BE2C (cell line): ENCODE measurements at regions not wholly inside any gene's neighbourhood (a gene's known extent, or its start where the extent isn't known, plus 50 kb on each side); places are given as distances from the start of the nearest gene placed in this dataset.

Experiments
- DNase-seq: peaks from one replicate; pipeline ENCODE4 v3.0.0-alpha.2; 2020
- H3K27me3 ChIP-seq: fragments of 250-450 bp; sonication (Bioruptor Pico); 2 replicates; pipeline ENCODE4 v1.5.1; 2020; ENCODE audit warnings: mild to moderate bottlenecking
- H3K36me3 ChIP-seq: fragments of 250-450 bp; sonication (Bioruptor Pico); 2 replicates; pipeline ENCODE4 v1.5.1; 2020; ENCODE audit warnings: mild to moderate bottlenecking
- H3K4me1 ChIP-seq: fragments of 250-450 bp; sonication (Bioruptor Pico); 2 replicates; pipeline ENCODE4 v1.5.1; 2020
- H3K4me3 ChIP-seq: 2 replicates; pipeline ENCODE4 v1.5.1; 2011; ENCODE audit warnings: low read depth, low read length
- H3K9me3 ChIP-seq: fragments of 250-450 bp; sonication (Bioruptor Pico); 2 replicates; pipeline ENCODE4 v1.5.1; 2020
- TF ChIP-seq, protein P1 (sequence below): IDR thresholded peaks from 2 replicates; pipeline ENCODE4 v1.5.1; 2012; ENCODE audit warnings: mild to moderate bottlenecking, low read depth, low read length

DNA sequence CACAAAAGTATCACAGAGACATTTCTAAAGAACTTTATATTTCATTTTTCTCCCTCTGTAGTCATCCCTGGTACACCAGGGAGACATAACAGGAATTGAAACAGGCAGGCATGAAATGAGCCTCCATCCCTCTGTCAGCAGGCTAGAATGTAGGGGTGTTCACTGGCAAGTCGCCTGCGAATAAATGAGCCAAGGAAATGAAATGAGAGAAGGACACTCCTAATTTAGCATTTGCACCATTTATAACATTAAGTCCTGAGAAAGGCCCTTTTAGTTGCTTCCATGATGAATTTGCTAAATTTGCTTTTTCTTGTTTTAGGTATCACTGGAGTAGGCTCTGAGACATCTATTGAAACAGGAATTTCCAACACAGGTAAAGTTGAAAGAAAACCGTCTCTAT is 192.4 kb upstream of the CNTN1 start:
- Histone ChIP-seq H3K36me3 (no peaks in the 10 kb centered on the region), H3K4me1 (no peaks in the 10 kb centered on the region), H3K9me3 (no peaks in the 10 kb centered on the region), H3K27me3 (no peaks in the 10 kb centered on the region), H3K4me3 (no peak overlapping the region)
- TF ChIP-seq, protein P1, sequence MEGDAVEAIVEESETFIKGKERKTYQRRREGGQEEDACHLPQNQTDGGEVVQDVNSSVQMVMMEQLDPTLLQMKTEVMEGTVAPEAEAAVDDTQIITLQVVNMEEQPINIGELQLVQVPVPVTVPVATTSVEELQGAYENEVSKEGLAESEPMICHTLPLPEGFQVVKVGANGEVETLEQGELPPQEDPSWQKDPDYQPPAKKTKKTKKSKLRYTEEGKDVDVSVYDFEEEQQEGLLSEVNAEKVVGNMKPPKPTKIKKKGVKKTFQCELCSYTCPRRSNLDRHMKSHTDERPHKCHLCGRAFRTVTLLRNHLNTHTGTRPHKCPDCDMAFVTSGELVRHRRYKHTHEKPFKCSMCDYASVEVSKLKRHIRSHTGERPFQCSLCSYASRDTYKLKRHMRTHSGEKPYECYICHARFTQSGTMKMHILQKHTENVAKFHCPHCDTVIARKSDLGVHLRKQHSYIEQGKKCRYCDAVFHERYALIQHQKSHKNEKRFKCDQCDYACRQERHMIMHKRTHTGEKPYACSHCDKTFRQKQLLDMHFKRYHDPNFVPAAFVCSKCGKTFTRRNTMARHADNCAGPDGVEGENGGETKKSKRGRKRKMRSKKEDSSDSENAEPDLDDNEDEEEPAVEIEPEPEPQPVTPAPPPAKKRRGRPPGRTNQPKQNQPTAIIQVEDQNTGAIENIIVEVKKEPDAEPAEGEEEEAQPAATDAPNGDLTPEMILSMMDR = no peak
- DNase-seq = no peak

GRCh38 chr12:40502322-40502721 is 189.9 kb upstream of the CNTN1 start:
- no peak overlapping the region for H3K4me3 ChIP-seq
- TF ChIP-seq, protein P1 = no peak
- no peaks in the 10 kb centered on the region for H3K27me3 ChIP-seq
- H3K36me3 ChIP-seq = no peaks in the 10 kb centered on the region
- no peak for DNase-seq
- no peaks in the 10 kb centered on the region for H3K4me1 ChIP-seq
- no peaks in the 10 kb centered on the region for H3K9me3 ChIP-seq

DNA sequence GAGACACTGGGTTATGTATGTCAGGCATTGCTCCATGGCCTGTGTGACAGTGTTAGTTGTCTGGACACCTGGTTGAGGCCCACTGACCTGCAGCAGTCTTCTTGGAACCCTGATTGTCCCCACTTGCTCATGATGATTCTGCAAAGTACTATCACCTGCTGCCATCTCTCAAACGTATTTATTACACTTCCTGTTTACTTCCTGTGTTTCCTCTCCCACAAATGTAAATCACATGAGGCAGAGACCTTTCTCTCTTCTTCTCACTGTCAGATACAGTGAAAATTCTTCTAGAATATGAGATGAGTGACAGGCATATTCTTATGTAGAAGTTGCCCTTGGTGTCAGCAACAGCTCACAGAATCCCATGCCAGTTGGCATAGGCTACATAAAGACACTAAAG is 186.9 kb upstream of the CNTN1 start:
- no peaks in the 10 kb centered on the region for H3K27me3 ChIP-seq
- H3K4me3 ChIP-seq = no peak overlapping the region
- H3K36me3 ChIP-seq = no peaks in the 10 kb centered on the region
- H3K9me3 ChIP-seq = no peaks in the 10 kb centered on the region
- TF ChIP-seq, protein P1 = no peak
- DNase-seq = no peak
- no peaks in the 10 kb centered on the region for H3K4me1 ChIP-seq

GRCh38 chr12:40508421-40508820 is 183.8 kb upstream of the CNTN1 start:
- Histone ChIP-seq H3K4me3 (no peak overlapping the region), H3K9me3 (no peaks in the 10 kb centered on the region), H3K36me3 (no peaks in the 10 kb centered on the region)

DNA sequence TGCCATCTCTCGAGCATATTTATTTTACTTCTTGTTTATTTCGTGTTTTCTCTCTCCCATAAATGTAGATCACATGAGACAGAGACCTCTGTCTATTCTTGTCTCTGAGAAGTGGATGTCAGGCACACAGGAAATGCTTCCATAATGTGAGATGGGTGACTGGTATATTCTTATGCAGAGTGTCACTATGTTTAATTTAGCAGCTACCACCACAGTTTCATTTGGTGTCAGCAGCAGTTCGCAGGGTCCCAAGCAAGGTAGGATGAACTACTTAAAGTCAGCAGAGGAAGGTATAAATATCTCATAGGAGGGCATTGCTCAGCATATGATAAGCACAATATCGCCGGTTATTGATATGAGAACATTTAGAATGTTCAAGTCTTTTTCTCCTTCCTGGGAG is 180.9 kb upstream of the CNTN1 start:
- Histone ChIP-seq H3K36me3 (no peaks in the 10 kb centered on the region), H3K4me1 (no peaks in the 10 kb centered on the region), H3K9me3 (no peaks in the 10 kb centered on the region), H3K4me3 (no peak overlapping the region), H3K27me3 (no peaks in the 10 kb centered on the region)
- DNase-seq = no peak
- TF ChIP-seq, protein P1 = no peak

More at GRCh38 chr12:40508421-40508820, 183.8 kb upstream of the CNTN1 start:
- Histone ChIP-seq H3K27me3 (no peaks in the 10 kb centered on the region), H3K4me1 (no peaks in the 10 kb centered on the region)
- DNase-seq = no peak
- TF ChIP-seq, protein P1 = no peak

- TF ChIP-seq, protein P1 = no peak
- H3K36me3 ChIP-seq = no peaks in the 10 kb centered on the region
Observed at GRCh38 chr12:40515041-40515816, 177.0 kb upstream of the CNTN1 start.

More at GRCh38 chr12:40515041-40515816, 177.0 kb upstream of the CNTN1 start:
- Histone ChIP-seq H3K4me3 (no peak overlapping the region), H3K27me3 (no peaks in the 10 kb centered on the region), H3K9me3 (no peaks in the 10 kb centered on the region), H3K4me1 (no peaks in the 10 kb centered on the region)
- DNase-seq = no peak
